RWPE2 (cell line): ENCODE measurements at regions not wholly inside any gene's neighbourhood (a gene's known extent, or its start where the extent isn't known, plus 50 kb on each side); places are given as distances from the start of the nearest gene placed in this dataset.
"Not testable (repeated sequence)": the region's sequence is repeated elsewhere in the genome, so short reads cannot be mapped to it uniquely, and the experiment has no call there.

ENCODE experiments used
- ATAC-seq: fragments of 200-7000 bp; cut with Tn5 transposase; 3 replicates; pipeline ENCODE4 v1.9.1; 2021; ENCODE audit warnings: low read depth
- DNase-seq: peaks from one replicate; pipeline ENCODE4 v3.0.0-alpha.2; 2020; ENCODE audit warnings: low spot score
- H3K27ac ChIP-seq: fragments of 450-650 bp; 2 replicates; pipeline ENCODE4 v1.5.1; 2017; ENCODE audit warnings: mild to moderate bottlenecking; ENCODE audit not compliant: poor library complexity, severe bottlenecking
- H3K27me3 ChIP-seq: fragments of 250-450 bp; sonication (Bioruptor Pico); 2 replicates; pipeline ENCODE4 v1.5.1; 2021; ENCODE audit warnings: mild to moderate bottlenecking, moderate library complexity; ENCODE audit not compliant: insufficient read depth, poor library complexity, severe bottlenecking
- H3K36me3 ChIP-seq: fragments of 250-450 bp; sonication (Bioruptor Pico); 2 replicates; pipeline ENCODE4 v1.5.1; 2020; ENCODE audit warnings: low read depth, mild to moderate bottlenecking, moderate library complexity
- H3K4me1 ChIP-seq: fragments of 250-450 bp; sonication (Bioruptor Pico); 2 replicates; pipeline ENCODE4 v1.5.1; 2021; ENCODE audit warnings: mild to moderate bottlenecking, moderate library complexity; ENCODE audit not compliant: insufficient read depth, poor library complexity, severe bottlenecking
- H3K4me3 ChIP-seq: fragments of 250-450 bp; sonication (Bioruptor Pico); 2 replicates; pipeline ENCODE4 v1.5.1; 2021; ENCODE audit warnings: mild to moderate bottlenecking, moderate library complexity; ENCODE audit not compliant: severe bottlenecking
- H3K9me3 ChIP-seq: fragments of 250-450 bp; sonication (Bioruptor Pico); 2 replicates; pipeline ENCODE4 v1.5.1; 2021; ENCODE audit warnings: mild to moderate bottlenecking, moderate library complexity; ENCODE audit not compliant: severe bottlenecking
- TF ChIP-seq, protein P1 (sequence below): fragments of 450-650 bp; IDR thresholded peaks from one replicate; pipeline ENCODE4 v1.5.1; 2017; ENCODE audit warnings: mild to moderate bottlenecking, moderate library complexity; ENCODE audit not compliant: poor library complexity, severe bottlenecking

DNA sequence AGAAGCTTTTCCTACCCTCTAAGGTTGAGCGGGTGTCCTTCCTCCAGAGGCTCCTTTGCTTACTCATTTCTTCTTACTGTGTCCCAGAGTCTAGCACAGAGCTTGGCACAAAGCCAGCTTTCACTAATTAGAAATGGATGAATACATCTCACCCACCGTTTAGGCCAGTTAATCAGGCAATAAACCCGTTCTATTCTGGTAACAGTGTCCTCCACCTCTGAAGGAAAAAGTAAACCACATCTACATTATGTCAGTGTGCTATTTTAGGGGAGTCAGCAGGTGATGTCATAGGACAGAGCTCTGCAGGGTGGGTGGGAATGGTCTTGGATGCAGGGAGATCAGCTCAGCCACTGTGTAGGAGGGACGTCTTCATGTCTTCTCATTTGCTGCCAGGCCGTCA, 109.2 kb downstream of the OSTF1 start:
- Histone ChIP-seq H3K36me3 (no peaks in the 10 kb centered on the region), H3K27ac (no peak overlapping the region), H3K27me3 (no peaks in the 10 kb centered on the region), H3K4me3 (no peak overlapping the region), H3K4me1 (no peaks in the 10 kb centered on the region), H3K9me3 (no peaks in the 10 kb centered on the region)
- ATAC-seq (no peak), DNase-seq (no peak)
- TF ChIP-seq, protein P1, sequence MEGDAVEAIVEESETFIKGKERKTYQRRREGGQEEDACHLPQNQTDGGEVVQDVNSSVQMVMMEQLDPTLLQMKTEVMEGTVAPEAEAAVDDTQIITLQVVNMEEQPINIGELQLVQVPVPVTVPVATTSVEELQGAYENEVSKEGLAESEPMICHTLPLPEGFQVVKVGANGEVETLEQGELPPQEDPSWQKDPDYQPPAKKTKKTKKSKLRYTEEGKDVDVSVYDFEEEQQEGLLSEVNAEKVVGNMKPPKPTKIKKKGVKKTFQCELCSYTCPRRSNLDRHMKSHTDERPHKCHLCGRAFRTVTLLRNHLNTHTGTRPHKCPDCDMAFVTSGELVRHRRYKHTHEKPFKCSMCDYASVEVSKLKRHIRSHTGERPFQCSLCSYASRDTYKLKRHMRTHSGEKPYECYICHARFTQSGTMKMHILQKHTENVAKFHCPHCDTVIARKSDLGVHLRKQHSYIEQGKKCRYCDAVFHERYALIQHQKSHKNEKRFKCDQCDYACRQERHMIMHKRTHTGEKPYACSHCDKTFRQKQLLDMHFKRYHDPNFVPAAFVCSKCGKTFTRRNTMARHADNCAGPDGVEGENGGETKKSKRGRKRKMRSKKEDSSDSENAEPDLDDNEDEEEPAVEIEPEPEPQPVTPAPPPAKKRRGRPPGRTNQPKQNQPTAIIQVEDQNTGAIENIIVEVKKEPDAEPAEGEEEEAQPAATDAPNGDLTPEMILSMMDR: no peak

DNA sequence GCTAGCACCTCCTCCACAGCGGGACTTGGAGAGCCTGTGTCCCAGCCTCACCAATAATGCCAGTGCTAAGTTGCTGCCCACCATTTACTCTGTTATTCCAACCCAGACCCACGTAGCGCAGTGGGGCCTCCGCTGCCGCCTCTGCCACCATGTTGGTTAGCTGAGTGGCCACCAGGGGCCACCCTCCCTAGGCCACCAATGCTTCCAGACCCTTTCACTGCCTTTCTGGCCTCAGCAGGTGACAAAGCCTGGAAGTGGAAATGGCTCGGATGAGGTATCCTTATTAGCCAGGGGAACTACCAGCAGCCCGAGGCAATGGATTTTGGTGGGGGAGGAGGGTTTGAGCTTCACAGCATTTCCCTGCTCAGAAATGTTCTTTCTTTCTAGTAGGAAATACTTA, 110.1 kb downstream of the OSTF1 start:
- Histone ChIP-seq H3K9me3 (no peaks in the 10 kb centered on the region), H3K36me3 (no peaks in the 10 kb centered on the region), H3K27ac (no peak overlapping the region), H3K27me3 (no peaks in the 10 kb centered on the region), H3K4me1 (no peaks in the 10 kb centered on the region), H3K4me3 (no peak overlapping the region)
- DNase-seq: no peak
- TF ChIP-seq, protein P1: peak; percentile 7
- ATAC-seq: no peak

DNA sequence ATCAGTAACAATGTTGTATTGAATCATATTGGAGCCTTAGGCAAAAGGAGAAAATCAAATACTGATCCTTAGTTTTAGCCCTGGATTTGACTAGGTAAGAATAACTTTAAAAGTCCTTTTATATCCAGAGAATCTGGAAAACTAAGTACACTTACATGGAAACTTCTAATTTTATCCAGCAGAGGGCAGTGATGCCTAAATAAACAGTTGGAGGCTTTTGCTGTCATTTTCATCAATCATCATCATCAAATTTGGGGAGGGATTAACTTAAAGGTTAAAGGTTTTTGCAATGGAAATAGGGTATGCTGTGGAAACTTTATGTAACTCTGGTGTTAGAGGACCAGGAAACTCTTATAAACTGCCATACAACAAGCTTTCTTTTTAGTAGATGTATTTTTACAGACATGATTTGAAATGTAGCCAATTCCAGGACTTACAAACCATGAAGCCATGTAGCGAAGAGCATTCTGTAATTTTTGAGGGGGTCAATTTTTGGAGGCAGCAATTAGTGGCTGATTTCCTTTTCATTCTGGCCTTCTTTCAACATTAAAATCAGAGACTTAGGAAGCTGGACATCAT, 112.7 kb downstream of the OSTF1 start:
- no peaks in the 10 kb centered on the region for H3K36me3 ChIP-seq
- no peak overlapping the region for H3K27ac ChIP-seq
- DNase-seq: no peak
- H3K4me1 ChIP-seq: no peaks in the 10 kb centered on the region
- TF ChIP-seq, protein P1: peak; percentile 71
- ATAC-seq: no peak
- no peaks in the 10 kb centered on the region for H3K9me3 ChIP-seq
- no peaks in the 10 kb centered on the region for H3K27me3 ChIP-seq
- H3K4me3 ChIP-seq: no peak overlapping the region

DNA sequence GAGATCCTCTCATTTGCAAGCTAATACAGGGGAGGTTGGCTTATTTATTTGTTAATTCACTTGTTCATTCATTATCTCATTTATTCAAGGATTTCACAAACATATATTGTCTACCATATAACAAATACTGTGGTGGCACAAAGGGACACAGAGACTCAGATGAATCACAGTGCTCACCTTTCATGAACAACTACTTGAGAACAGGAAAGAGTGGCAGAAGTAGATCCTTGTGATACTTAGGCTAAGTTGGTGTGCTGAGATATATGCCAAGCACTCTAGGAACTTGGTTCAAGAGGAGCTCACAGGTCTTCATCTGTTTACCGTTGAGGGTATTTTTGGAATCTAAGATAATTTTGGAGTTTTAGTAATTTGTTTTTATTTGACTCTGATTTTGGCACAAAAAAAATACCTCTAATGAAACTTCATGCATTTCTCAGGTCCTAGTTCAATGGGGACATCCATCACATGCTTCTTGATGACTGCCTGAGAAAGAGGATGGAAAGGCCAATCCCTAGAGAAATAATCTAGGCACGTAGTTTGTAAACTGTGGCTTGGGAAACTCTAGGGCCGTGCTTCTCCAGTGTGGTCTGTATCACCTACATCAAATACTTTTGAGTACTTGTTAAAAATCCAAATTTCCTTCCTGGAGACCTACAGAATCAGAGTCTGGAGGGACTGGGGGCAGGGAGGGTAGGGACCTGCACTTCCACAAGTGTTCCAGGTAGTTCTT, 113.3 kb downstream of the OSTF1 start:
- no peaks in the 10 kb centered on the region for H3K4me1 ChIP-seq
- no peak for ATAC-seq
- DNase-seq: no peak

DNA sequence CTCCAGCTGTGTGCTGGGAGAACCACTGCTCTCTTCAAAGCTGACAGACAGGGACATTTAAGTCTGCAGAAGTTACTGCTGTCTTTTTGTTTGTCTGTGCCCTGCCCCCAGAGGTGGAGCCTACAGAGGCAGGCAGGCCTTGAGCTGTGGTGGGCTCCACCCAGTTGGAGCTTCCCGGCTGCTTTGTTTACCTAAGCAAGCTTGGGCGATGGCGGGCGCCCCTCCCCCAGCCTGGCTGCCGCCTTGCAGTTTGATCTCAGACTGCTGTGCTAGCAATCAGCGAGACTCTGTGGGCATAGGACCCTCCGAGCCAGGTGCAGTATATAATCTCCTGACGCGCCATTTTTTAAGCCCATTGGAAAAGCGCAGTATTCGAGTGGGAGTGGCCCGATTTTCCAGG, 119.7 kb downstream of the OSTF1 start:
- H3K27me3 ChIP-seq, H3K36me3 ChIP-seq, H3K4me1 ChIP-seq, H3K4me3 ChIP-seq, H3K9me3 ChIP-seq, DNase-seq, H3K27ac ChIP-seq, ATAC-seq: not testable (repeated sequence)

More for the DNA sequence above, 113.3 kb downstream of the OSTF1 start:
- Histone ChIP-seq H3K27ac (no peak overlapping the region), H3K4me3 (no peak overlapping the region), H3K27me3 (no peaks in the 10 kb centered on the region), H3K36me3 (no peaks in the 10 kb centered on the region), H3K9me3 (no peaks in the 10 kb centered on the region)
- TF ChIP-seq, protein P1: no peak
